HG03135 (cell line): ENCODE measurements at regions not wholly inside any gene's neighbourhood (a gene's known extent, or its start where the extent isn't known, plus 50 kb on each side); places are given as distances from the start of the nearest gene placed in this dataset.
"Not testable (repeated sequence)": the region's sequence is repeated elsewhere in the genome, so short reads cannot be mapped to it uniquely, and the experiment has no call there.

Experiments used
- ATAC-seq: cut with Tn5 transposase; IDR thresholded peaks from one replicate; pipeline ENCODE4 v1.9.1; 2021; ENCODE audit warnings: mild to moderate bottlenecking, moderate library complexity; ENCODE audit not compliant: unreplicated experiment

DNA sequence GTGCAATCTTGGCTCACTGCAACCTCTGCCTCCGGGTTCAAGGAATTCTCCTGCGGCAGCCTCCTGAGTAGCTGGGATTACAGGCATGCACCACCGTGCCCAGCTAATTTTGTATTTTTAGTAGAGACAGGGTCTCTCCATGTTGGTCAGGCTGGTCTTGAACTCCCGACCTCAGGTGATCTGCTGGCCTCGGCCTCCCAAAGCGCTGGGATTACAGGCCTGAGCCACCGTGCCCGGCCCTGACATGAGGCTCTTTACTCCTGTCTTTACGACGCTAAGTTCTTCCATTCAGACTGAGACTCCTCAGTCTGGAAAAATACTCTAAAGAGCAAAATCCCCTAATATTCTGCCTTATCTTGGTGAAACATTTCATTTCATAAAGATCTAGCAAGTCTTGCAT, 331.3 kb upstream of the SGO1 start:
- ATAC-seq = not testable (repeated sequence)

DNA sequence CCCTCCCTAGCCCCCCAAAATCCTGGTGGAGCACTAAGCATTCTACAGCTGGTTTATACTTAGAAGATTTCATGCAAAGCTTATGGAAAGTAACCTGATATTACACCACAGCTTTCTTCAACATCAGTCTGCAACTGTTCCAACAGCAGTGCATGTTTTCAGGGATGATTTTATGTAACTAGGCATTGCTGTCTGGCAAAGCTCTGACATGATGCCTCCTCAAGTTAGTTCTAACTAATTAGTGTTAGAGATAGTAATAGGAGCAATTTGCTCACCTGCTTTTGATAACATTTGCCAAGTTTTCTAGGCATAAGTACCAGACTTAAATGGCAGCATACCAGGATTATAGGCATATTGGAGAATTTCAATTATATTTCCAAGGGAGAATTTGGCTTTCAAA, 330.3 kb upstream of the SGO1 start:
- no peak for ATAC-seq

DNA sequence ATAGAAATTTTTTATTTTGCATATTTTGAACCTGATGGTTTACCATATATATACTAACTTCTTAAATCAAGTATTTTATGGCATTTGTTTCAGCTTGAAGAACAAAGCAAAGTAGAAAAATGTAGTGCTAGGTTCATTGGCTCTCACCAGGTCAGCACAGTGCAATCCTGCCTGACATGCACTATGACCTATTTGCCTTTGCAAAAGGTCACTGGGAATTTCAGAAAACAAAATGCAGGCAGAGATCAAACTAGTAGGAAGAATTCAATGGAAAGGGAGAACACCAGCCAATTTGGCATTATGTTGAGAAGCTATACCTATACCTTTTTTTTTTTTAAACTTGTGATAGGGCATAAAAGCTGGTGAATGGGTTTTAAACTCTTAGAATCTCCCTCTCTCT, 329.8 kb upstream of the SGO1 start:
- ATAC-seq = no peak

DNA sequence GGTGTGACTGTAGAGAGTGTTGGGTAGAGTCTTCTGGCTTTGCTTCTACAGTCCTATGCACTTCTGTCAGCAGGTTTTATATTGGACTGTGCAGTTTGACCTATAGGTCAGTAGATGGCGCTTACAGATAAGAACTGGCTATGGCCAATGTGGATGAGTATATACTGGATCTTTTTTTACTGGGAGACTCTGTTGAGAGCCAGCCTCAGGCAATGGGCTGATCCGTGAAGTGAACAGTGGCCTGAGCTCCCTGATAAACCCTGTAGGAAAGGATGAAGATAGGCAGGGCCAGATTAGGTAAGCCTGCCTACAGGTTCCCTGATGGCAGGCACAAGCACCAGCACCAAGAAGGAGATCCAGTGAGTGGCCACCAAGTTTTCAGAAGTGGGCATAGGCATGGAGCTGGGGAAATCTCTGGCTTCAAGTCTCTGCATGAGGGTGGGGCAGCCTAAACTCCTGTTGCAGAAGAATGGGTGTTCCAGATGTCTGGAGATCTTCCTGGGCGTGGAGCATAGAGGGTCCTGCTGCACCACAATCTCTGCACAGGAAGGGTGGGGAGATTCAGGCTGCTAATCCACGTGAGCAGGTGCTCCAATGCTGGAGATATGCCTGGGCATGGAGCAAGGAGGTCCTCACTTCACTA, 326.0 kb upstream of the SGO1 start:
- ATAC-seq = no peak

DNA sequence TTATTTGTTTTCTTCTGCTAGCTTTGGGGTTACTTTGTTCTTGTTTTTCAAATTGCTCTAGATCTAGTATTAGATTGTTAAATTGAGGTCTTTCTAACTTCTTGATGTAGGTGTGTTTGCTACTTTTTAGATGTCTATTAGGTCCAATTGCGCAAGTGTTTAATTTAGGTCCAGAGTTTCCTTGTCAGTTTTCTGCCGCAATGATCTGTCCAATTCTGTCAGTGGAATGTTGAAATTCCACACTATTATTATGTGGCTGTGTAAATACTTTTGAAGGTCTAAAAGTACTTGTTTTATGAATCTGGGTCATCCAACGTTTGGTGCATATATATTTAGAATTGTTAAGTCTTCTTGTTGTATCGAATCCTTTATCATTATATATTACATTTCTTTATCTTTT, 324.4 kb upstream of the SGO1 start:
- no peak for ATAC-seq

DNA sequence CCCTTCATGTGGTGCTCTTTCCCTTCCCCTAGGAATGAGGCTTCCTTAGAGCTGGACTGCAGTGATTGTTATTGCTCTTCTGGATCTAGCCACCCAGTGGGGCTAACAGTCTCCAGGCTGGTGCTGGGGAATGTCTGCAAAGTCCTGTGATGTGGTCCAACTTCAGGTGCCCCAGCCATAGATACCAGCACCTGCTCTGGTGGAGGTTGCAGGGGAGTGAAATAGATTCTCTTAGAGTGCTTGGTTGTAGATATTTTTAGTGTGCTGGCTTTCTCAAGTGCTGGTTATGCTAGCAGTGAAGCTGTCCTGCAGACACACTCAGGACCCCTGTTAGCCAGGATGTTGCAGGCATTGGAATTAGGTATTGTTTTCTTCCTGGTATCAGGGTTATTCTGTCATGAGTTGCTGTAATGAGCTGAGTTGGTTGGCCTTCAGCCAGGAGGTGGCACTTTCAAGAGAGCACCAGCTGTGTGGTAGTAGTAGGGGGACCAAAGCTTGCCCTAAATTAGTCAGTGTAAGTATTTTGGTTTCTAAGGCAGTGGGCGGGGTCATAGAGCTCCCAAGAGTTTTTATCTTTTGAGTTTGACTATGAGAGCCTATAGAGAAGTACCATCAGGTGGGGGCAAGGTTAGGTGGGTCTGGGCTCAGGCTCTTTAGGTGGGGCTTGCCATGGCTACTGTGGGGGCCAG, 317.5 kb upstream of the SGO1 start:
- ATAC-seq = no peak

DNA sequence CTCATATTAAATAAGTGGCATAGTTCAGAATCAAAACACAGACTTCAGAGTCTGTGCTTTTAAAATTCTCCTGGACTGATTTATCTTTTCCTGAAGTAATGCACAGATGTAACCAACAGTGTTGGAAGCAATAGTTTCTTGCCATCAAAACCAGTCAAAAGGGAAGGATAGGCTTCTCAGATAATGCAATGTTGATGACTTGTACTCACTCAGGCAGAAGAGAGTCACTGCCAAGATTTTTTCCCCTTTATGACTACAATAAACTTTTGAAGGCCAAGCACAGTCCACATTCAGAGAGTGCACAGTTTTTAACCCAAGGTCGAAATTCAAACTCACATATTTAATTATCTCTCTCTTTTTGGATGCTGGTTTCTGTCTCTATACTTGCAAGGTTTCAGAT, 305.0 kb upstream of the SGO1 start:
- ATAC-seq = no peak

DNA sequence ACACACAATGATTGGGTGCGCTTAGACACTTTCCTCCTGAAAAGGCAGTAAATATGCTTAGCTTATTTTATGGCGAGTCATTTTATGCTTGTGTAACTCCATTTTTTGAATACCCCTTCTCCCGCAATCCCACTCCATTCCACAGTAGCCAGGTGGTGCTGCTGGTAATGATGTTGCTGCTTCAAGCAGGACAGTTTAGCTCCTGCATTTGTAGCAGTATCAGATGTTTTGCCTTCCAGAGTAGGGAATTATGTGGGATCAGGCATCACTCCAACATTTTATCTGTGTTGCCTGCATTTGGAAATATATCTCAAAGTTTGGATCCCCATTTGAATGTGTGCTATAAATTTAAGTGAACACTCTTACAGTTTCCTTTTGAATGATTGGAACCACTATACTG, 302.1 kb upstream of the SGO1 start:
- ATAC-seq = no peak

DNA sequence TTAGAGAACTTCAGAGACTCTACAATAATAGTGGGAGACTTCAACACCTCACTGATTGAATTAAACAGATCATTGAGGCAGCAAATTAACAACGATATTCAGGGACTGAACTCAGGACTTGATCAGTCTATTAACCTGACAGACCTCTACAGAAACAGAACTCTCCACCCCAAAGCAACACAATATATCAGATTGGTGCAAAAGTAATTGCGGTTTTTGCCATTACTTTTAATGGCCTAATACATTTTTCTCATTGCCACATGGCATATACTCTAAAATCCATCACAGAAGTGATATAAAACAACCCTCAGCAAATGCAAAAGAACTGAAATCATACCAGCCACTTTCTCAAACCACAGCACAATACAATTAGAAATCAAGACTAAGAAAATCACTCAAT, 298.1 kb upstream of the SGO1 start:
- no peak for ATAC-seq

DNA sequence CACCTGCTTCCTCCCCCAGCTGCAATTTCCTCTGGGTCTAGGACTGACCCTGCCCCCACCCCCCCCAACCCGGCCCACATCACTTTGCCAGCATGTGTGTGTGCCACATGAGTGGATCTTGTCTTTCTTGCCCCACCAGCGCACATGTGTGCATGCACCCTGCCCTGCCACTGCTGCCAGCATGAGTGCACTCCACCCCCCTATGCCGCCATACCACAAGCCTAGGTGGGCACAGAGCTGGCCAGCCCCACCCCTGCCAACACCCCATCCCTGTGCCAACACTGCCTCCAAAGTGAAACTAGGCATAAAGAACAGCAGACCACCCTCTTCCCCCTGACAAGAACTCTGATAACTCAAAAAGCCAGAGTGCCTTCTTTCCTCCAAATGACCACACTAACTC, 296.3 kb upstream of the SGO1 start:
- no peak for ATAC-seq

DNA sequence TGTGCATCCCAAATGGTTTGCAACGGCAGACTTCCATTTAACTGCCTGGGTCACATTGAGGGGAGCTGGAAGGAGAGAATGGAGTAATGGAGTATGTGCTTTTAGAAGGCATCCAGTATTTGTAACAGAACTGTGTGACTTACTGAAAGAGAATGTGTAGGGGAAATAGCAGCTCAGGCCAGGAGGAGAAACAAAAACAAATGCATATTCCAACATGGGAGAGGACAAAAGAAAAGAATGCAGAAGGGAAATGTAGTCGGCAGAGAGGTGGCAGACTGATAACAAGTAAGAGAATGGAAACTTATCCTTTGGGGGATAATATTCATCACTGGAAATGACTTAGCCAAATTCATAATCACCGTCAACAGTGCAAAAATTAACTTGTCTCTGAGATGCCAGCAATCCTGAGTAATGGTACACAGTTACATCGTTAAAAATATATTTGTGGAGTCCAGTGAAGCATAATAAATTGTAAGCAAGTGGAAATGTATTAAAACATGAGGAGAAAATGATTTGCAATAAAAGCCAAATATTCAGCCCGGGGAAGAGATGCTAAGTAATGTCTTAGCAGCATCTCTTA, 294.9 kb upstream of the SGO1 start:
- no peak for ATAC-seq

DNA sequence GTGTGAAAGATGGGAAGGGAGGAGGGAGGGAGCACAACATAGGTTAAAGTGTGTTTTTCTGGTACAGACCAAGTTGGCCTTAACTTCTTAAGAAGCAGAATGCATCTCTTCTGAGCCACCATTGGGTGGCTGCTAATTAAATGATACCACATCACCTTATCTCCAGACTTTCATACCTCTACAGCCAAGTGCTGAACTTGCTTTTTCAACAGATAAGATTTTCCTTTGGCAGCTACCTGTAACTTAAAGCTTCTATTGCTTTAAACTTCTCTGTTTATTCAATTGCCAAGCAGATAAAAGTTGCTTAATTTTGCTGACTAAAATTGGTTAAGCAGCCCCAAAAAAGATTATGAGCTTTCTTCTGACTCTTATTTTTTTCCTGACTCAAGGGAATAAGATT, 292.4 kb upstream of the SGO1 start:
- no peak for ATAC-seq

DNA sequence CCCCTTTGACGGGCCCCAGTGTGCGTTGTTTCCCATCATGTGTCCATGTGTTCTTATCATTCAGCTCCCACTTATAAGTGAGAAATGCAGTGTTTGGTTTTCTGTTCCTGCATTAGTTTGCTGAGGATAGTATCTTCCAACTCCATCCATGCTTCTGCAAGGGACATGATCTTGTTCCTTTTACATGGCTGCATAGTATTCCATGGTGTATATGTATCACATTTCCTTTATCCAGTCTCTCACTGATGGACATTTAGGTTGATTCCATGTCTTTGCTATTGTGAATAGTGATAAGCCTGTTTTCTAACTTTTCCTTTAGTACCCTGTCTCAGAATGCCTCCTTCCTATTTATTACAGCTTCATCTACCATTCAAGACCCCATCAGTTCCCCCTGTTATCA, 278.2 kb upstream of the SGO1 start:
- not testable (repeated sequence) for ATAC-seq

DNA sequence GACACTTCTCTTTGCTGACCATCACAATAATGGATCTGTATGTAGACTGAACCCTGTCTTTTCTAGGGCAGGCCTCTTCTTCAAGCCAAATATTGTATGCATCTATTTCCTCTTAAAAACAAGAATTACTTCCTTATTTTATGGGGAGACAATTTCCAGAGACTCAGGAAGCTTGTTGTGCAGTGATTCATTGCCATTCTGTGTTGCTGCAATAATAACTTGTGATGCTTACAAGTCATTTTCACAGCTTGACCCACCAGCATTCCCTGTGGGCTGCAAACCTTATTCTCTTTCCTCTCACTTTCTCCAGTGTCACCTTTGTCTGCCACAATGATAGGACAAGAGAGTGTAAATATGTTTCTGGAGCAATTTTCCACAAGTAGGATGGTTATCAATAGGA, 276.7 kb upstream of the SGO1 start:
- no peak for ATAC-seq

DNA sequence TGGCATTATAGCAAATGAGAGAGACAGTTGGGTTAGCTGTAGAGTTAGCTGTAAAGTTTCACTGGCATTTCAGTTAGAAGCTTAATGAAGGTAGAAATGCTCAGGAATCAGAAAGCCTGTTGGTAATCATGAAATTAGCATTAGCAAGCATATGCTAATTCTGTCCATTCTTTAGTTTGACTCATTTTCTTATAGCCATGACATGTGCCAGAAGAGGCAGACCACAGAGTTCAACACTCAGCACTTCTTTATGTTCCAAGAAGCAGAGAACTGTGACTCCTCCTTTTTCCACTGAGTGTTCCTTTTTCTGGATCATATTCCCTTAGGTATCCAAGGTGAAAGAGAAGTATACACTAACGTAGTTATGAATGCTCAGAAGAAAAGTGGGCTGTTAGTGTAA, 276.2 kb upstream of the SGO1 start:
- ATAC-seq = no peak

DNA sequence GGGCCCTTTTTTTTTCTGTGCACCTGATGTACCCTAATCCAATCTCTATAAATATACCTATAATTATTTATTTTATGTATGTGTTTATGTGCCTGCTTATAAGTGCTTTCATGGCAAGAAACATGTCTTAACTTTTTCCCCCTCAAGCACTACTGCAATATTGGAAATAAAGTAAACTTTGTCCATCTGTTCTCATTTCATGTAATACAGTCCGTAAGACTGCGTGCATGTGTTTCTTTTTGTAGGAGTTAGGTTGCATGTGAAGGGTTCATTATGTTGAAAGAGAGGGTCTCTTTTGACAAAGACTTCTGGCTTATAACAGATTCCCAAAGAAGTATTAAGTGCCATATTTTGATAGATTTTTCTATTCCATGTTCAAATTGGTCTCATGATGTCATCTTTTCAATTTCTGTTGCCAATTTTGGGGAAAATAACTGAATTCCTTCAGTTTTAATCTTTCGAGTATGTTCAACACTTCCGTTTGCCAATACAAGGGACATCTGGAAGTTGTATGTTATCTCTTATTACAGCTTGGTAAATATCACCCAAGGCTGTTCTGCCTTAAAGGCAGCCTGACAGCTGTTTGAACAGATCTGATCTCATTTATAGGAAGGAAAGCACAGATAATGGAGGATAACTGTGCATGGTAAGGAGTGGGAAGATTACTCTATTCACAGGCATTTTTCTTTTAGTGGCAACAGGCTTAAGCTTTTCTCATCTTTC, 273.1 kb upstream of the SGO1 start:
- no peak for ATAC-seq

DNA sequence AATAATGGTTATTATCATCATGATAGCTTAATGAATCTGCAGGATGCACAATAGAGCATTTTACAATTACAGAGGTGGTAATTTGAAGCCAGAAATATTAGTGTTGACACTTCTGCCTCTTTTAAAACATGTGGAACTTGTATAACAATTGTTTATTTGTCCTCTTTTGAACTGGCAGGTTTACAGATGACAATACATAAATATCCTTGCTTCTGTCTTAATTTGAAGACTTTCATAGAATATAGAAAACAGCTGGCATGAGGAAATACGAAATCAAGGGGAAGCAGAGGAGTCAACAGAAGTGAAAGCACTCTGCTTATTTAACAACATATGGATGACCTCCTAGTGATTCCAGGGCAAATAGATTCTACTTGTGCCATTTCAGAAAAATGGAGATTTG, 270.5 kb upstream of the SGO1 start:
- ATAC-seq = no peak

DNA sequence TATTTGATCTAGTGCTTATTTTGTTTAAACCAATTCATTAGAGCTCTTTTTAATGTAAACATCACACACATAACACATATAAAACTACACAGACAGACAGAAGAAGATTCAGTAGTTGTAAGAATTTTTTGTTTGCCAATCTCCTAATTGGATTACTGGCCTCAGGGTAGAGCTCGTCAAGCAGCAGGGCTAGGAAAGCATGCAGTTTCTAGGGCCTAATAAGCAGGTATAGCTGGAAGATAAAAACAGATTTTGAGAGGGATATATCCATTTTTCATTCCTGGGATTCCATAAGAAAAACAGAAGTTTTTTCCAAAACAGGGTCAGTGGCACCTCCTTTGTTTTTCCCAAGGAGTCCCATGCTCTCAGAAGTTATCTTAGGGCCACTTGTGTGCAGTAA, 265.2 kb upstream of the SGO1 start:
- ATAC-seq = no peak

DNA sequence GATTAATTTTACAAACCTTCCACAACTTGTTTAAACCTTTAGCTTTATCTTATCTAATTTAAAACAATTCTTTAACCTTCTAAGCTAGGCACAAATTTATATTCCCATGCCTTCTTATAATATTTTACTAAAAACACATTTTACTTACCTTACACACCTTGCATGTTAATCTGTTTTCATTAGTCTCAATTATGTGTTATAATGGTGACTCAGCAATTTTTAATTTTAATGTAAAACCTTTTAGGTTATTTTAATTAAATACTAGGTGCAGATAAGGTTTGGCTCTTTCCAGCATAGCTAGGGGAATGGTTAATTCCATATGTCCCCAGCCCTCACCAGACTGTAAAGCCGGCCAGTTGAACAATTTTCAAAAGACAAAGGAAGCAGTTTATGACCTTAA, 264.6 kb upstream of the SGO1 start:
- ATAC-seq = no peak

DNA sequence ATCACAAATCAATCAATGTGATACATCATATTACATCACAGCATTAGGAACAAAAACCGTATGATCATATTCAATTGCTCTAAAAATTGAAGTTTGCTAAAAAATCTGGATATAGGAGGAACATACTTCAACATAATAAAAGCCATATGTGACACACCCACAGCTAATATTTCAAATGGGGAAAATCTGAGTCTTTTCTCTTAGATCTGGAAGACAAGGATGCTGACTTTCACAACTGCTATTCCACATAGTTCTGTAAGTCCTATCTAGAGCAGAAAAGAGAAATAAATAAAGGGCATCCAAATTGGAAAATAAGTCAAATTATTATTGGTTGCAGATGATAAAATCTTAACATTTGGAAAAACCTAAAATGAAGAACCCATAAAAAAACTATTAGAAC, 256.8 kb upstream of the SGO1 start:
- no peak for ATAC-seq

DNA sequence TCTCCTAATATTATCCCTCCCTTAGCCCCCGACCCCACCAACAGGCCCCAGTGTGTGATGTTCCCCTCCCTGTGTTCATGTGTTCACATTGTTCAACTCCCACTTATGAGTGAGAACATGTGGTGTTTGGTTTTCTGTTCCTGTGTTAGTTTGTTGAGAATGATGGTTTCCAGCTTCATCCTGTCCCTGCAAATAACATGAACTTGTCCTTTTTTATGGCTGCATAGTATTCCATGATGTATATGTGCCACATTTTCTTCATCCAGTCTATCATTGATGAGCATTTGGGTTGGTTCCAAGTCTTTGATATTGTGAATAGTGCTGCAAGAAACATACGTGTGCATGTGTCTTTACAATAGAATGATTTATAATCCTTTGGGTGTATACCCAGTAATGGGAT, 241.3 kb upstream of the SGO1 start:
- not testable (repeated sequence) for ATAC-seq

DNA sequence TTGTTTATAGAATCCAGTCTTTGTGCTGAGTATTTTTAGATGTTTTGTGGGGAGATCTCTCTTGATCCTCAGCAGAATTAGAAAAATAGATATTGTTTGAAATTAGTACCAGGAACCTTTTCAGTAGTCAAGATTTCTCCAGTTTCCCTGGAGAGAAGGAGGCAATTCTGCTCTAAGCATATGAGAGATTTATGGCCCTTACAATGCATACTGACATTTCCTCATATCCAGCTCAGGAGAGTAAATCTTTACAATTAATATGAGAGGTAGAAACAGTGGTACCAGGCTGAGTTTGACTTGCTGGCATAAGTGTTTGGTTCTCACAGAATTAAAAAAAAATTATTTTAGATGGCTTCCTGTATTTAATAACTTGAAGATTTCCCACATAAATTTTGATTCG, 239.1 kb upstream of the SGO1 start:
- ATAC-seq = no peak
